HK-2 (cell line): ENCODE measurements at regions not wholly inside any gene's neighbourhood (a gene's known extent, or its start where the extent isn't known, plus 50 kb on each side); places are given as distances from the start of the nearest gene placed in this dataset.

Experiments used
- DNase-seq: peaks from one replicate; pipeline ENCODE4 v3.0.0-alpha.2; 2018; ENCODE audit not compliant: unreplicated experiment

GRCh38 chr12:107523775-107524535 lies 161.6 kb upstream of the PWP1 start:
- DNase-seq: no peak

- DNase-seq: no peak
These were observed 160.4 kb upstream of the PWP1 start for GRCh38 chr12:107525063-107525718.

GRCh38 chr12:107525719-107526554 lies 159.7 kb upstream of the PWP1 start:
- no peak for DNase-seq

DNA sequence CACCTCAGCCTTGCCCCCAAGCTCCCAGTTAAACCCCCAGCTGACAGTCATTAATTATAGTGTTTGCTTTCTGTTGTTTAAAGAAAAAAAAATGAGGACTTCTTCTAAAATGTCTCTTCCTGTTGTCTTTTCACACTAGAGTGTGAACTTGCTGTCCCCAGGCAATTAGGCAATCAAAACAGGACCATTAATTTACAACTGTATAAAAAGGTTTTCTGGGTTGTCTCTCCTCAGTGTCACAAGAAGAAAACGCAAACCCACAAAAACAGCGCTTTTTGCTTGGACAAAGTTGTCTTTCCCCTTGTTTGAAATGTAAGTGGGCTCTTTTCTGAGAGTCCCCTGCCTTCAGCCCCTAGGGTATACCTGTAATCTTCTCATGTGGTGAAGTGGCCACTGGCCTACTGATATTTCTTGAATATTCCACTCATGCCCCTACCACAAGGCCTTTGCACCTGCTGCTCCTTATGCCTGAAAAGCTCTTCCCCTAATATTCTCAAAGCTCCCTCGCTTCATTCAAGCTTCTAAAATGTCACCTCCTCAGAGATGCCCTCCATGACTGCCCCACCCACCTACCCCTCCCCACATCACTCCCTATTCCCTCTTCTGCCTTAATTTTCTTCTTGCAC lies 158.9 kb upstream of the PWP1 start:
- no peak for DNase-seq

DNA sequence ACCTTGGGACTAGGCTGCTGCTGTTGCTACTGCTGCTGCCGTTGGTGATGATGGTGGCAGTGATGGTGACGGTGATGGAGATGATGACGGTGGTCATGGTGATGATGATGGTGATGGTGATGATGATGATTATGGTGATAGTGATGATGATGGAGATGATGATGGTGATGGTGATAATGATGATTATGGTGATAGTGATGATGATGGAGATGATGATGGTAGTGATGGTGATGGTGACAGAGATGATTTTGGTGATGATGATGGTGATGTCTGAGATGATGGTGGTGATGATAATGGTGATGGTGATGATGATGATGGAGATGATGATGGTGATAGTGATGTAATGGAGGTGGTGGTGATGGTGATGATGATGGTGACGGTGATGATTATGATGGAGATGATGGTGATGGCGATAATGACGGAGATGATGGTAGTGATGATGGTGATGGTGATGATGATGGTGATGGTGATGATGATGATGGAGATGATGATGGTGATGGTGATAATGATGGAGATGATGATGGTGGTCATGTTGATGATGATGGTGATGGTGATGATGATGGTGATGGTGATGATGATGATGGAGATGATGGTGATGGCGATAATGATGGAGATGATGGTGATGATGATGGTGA lies 156.8 kb upstream of the PWP1 start:
- DNase-seq: no peak

GRCh38 chr12:107529991-107530390 lies 155.6 kb upstream of the PWP1 start:
- no peak for DNase-seq

DNA sequence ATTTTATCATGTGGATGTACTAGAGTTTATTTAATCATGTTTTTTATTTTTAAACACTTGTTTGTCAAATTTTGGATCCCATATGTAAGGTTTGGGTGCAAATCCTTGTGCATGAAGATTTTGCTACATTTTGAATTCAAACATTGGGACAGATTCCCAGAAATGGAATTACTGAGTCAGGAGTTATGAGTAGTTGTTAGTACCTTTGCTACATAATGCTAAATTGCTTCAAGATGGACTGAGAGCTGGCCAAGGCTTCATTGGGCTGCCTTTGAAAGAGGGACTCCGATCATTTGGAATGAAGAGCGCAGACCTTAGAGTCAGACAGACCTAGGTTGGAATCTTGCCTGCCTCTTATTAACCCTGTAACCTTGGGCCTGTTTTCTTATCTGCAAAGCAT lies 154.9 kb upstream of the PWP1 start:
- no peak for DNase-seq

DNA sequence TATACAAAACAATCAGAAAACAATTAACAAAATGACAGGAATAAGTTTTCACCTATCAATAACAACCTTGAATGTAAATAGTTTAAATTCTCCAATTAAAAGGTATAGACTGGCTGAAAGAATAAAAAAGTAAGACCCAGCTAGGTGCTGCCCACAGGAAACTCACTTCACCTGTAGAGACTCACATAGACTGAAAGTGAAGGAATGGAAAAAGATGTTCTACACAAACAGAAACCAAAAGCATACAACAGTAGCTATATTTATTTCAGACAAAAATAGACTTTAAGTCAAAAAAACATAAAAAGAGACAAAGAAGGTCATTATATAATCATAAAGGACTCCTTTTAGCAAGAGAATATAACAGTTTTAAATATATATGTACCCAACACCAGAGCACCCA lies 152.4 kb upstream of the PWP1 start:
- no peak for DNase-seq

GRCh38 chr12:107536613-107537012 lies 149.0 kb upstream of the PWP1 start:
- DNase-seq: no peak

DNA sequence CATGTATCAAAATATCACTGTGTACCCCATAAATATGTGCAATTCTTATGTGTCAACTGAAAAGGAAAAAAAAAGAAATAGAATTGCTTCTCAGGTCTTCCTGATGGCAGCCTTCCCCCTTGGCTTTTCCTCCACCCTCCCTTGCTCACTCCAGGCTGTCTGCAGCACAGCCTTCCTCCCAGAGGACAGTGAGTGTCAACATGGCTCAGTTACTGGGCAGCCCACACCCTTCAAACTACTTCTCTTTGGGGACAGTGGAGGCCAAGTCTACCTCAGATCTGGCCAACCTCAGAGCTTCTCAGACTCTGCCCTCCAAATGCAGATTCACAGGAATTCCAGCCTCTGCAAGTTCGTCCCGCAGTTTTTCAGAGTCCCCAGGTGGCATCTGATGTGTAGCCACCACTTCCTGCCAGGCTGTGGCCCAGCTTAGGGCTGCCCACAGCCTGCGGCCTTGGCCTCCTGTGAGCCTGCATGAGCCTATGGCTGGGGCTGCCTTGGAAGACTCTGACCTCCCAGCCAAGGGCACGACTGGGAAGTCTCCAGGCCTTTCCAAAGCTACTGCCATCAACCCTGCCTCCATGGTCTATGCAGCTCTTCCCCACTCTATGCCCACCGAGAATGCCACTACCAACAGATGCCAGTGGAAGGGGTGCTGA lies 148.0 kb upstream of the PWP1 start:
- no peak for DNase-seq

- DNase-seq: no peak
These were observed 146.2 kb upstream of the PWP1 start for GRCh38 chr12:107539196-107539939.

- no peak for DNase-seq
These were observed 144.4 kb upstream of the PWP1 start for GRCh38 chr12:107541001-107541705.

DNA sequence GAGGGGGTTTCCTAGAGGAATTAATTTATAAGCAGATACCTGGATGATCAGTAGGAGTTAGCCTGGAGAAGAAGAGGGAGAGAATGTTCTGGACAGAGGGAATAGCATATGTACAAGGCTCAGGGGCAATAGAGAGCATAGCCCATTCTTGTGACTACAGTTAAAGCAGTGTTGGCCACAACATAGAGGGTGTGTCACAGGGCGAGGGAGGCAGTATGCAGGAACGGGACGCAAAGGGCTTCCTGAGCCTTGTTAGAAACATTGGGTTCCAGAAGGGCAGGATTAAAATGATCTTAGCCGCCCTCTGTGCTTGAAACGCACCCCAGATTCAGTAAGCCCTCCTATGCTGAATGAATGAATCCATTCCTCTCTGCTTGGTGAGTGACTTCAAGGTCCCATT lies 142.2 kb upstream of the PWP1 start:
- DNase-seq: no peak

DNA sequence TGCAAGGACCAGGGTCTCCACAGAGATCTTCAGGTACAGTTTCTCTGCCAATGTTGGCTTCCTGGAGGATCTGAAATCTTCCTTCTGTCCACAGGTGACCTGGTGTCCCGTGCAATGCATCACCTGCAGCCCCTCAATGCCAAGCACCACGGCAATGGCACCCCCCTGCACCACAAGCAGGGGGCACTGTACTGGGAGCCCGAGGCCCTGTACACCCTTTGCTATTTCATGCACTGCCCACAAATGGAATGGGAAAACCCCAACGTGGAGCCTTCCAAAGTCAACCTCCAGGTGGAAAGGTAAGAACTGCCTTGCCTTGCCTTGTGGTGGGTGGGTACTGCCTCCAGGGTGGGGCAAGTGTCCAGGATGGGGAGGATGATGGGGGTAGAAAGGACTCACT lies 141.8 kb upstream of the PWP1 start:
- DNase-seq: no peak

DNA sequence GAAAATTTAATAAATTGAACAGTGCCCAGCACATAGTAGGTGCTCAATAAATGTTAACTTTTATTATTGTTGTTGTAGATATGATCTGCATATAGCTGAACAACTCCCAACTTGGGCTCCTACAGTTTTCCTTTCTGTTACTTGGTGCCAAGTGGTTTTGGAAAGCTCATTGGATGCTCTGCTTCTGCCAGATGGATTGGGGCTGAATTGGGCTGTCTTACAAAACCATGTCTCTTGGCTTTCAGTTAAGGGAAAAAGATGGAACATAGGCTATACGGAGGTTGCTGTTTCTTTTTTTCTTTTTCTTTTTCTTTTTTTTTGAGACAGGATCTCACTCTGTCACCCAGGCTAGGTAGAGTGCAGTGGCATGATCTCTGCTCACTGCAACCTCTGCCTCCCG lies 140.7 kb upstream of the PWP1 start:
- DNase-seq: no peak

DNA sequence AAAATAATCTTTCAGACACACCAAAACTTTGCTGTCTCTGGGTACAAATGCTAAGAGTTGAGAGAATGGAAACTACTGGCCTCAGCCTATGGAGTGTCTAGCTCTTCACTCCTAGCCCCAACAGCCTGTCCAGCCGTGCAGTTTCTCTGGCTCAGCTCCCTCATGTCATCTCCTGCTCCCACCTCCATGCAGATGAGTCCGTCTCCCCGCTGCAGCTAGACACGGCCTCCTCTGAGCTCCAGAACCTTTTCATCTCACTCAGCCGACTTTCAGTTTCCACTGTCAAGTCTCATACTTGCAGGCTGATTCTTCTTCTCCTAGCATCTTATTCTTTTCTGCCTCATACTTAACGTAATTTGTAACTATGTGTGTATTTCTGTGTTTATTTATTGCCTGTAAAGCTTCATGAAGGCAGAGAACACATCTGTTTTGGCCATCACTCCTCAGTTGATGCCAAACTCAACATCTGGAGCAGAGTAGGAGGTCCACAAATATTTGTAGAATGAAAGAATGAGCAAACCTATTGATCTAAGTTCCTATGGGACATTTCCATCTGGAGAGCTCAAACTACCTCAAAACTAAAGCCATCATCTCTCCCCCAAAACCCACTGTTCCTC lies 139.8 kb upstream of the PWP1 start:
- no peak for DNase-seq

GRCh38 chr12:107547389-107547788 lies 138.2 kb upstream of the PWP1 start:
- no peak for DNase-seq

GRCh38 chr12:107549651-107550480 lies 135.7 kb upstream of the PWP1 start:
- DNase-seq: no peak

DNA sequence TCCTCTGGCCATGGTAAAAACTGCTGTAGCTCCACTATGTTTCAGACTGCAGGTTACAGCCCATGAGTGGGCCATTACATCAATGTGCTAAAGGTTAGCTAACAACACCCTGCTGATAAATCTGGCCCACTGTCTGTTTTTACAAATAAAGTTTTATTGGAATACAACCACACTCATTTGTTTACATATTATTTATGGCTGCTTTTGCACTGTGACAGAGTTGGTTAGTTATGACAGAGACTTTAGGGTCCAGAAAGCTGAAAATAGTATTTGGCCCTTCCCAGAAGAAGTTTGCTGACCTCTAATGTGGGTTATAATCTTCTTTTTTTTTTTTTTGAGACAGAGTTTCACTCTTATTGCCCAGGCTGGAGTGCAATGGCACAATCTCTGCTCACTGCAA lies 134.2 kb upstream of the PWP1 start:
- no peak for DNase-seq
